Fibroblast of pulmonary artery (primary cell): ENCODE measurements at regions not wholly inside any gene's neighbourhood (a gene's known extent, or its start where the extent isn't known, plus 50 kb on each side); places are given as distances from the start of the nearest gene placed in this dataset.

ENCODE experiments used
- DNase-seq: peaks from one replicate; pipeline ENCODE4 v3.0.0-alpha.2; 2010; ENCODE audit warnings: low read depth
- H3K4me3 ChIP-seq: replicated peaks from 2 replicates; pipeline ENCODE4 v1.5.1; 2011; ENCODE audit warnings: low read depth, mild to moderate bottlenecking, control low read depth, low read length, moderate library complexity
- TF ChIP-seq, protein P1 (sequence below): IDR thresholded peaks from 2 replicates; pipeline ENCODE4 v1.5.1; 2011; ENCODE audit warnings: mild to moderate bottlenecking, control low read depth, low read length, inconsistent platforms; ENCODE audit errors: missing control alignments

- TF ChIP-seq, protein P1, sequence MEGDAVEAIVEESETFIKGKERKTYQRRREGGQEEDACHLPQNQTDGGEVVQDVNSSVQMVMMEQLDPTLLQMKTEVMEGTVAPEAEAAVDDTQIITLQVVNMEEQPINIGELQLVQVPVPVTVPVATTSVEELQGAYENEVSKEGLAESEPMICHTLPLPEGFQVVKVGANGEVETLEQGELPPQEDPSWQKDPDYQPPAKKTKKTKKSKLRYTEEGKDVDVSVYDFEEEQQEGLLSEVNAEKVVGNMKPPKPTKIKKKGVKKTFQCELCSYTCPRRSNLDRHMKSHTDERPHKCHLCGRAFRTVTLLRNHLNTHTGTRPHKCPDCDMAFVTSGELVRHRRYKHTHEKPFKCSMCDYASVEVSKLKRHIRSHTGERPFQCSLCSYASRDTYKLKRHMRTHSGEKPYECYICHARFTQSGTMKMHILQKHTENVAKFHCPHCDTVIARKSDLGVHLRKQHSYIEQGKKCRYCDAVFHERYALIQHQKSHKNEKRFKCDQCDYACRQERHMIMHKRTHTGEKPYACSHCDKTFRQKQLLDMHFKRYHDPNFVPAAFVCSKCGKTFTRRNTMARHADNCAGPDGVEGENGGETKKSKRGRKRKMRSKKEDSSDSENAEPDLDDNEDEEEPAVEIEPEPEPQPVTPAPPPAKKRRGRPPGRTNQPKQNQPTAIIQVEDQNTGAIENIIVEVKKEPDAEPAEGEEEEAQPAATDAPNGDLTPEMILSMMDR = no peak
- no peak for DNase-seq
- H3K4me3 ChIP-seq = no peak overlapping the region
These were observed 123.6 kb upstream of the SMIM21 start for GRCh38 chr18:75551071-75551470.

DNA sequence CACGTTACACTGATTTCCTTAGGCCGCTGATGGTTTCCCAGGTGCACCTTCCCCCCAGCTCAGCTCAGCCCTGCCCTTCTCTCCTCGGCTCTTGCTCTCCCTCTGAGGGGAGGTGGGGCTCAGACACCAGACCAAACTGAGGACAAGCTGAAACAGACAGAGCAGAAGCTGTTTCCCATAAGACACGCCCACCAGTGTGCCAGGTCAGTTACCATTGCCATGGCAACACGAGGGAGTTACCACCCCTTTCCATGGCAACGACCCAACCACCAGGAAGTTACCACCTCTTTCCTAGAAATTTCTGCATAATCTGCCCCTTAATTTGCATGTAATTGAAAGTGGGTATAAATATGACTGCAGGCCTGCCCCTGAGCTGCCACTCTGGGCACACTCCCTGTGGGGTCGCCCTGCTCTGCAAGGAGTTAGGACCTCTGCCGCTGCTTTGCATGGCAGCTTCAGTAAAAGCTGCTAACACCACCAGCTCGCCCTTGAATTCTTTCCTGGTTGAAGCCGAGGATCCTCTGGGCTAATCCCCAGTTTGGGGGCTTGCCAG lies 120.9 kb upstream of the SMIM21 start:
- TF ChIP-seq, protein P1 = no peak
- DNase-seq = no peak
- H3K4me3 ChIP-seq = no peak overlapping the region

DNA sequence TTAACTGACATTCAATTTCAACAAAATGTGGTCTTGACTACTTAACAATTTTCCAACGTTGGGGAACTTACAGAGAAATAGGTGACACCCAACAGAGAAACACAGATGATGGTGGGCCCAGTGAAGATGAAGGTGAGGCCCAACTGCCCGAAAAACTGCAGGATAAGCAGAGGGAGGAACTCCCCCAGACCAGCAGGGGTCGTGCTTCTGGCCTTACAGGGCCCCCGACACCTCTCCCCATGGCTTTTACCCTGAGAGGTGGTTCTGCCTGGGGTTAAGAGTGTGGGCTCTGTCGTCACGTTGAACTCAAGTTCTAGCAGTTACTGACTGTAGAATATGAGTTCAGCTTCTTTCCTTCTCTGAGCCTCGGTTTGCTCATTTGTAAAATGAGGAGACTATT lies 119.5 kb upstream of the SMIM21 start:
- no peak overlapping the region for H3K4me3 ChIP-seq
- DNase-seq = no peak
- TF ChIP-seq, protein P1 = no peak

DNA sequence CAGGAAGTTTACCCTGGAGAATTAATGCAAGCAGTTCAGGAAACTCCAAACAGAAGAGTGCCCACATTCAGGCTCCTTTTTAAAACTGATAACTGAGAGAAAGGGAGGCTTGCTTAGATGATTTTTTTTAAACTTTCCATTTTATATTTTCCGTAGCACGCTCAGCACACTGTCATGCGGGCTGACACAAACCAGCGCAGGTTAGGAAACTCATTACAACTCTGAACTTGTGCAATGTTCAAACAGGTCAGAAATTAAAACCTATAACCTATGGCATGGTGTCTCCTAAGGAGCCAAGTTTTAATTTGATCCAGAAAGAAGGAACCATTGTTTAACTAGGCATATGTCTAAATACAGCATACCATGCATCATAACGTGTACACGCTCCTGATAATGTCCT lies 117.7 kb upstream of the SMIM21 start:
- TF ChIP-seq, protein P1 = no peak
- no peak for DNase-seq
- H3K4me3 ChIP-seq = no peak overlapping the region

DNA sequence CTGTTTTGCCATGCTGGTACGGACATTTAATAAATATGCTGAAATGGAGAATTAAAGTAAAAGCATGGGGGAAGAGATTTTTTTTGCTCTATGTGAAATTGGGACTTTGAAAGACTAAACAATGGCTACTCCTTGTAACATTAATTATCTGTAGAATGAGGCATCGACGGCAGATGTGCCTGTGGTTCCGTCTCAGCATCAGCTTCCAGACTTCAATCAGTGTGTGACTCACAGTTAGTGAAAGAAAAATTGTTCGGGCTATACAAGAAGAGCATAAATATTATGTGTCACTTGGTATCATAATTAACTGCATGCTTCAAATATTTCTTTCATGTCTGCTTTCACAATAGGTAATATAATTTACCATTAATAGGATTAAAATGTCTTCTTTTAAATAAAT lies 117.0 kb upstream of the SMIM21 start:
- no peak overlapping the region for H3K4me3 ChIP-seq
- DNase-seq = peak; percentile 25
- TF ChIP-seq, protein P1 = no peak

DNA sequence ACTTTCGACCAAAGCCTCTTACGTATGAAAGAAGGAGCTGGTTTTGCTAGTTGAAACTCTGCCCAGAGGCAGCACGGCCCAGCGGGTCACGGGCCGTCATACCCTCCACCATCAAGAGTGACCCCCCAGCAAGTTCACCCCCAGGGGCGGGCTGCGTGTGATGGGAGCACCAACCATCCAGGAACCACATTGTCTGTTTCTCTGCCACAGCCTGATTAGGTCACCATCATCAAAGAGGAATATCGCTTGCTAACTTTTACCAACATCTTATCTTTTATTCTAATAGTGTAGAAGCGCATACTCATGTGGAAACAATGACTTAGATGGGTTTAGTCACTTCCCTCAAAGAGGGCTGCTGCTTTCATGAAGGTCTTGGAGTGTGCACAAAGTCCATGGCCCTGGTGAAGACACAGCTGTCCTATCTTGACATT lies 116.6 kb upstream of the SMIM21 start:
- TF ChIP-seq, protein P1 = no peak
- DNase-seq = peak; percentile 21
- H3K4me3 ChIP-seq = no peak overlapping the region

GRCh38 chr18:75538727-75539126 lies 111.2 kb upstream of the SMIM21 start:
- H3K4me3 ChIP-seq = no peak overlapping the region
- TF ChIP-seq, protein P1 = no peak
- DNase-seq = peak; percentile 77
